ENCODE measurements at regions not wholly inside any gene's neighbourhood (a gene's known extent, or its start where the extent isn't known, plus 50 kb on each side); places are given as distances from the start of the nearest gene placed in this dataset.

DNA sequence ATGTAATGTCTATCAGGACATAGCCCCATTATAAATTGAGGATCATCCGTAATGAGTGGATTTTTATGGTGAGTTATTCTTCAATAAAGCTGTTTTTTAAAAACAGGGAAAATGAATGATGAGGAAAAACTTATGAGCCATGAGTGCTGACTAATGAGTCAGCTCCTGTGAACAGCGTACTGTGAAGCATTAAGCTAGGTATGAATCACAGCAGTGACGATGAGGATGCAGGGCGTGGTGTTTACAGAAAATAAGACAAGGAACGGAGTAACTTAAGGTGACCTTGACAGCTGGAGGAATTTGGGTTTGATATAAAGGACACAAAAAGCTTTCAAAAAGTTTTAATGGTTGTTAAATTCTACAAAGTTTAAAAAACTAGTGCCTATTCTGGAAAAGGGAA, 96.3 kb downstream of the FOXF2 start:
- no peak for DNase-seq

DNA sequence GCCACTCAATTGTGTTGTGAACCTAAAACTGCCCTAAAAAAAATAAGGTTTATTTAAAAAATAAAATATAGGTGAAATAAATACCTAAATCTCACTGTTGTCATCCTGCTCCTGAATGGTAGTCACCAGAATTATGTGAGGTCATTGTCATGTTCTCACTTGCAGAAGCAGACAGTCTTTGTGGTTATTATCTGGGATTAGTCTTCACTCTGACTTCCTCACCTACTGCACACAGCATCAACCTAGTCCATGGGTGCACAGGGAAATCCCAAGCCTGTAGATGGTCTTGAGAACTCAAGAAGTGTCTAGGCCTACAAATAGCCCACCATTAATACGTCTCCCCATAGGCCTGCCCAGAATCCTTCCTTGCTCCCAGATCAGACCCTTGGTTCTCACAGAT, 97.0 kb downstream of the FOXF2 start:
- DNase-seq = no peak

DNA sequence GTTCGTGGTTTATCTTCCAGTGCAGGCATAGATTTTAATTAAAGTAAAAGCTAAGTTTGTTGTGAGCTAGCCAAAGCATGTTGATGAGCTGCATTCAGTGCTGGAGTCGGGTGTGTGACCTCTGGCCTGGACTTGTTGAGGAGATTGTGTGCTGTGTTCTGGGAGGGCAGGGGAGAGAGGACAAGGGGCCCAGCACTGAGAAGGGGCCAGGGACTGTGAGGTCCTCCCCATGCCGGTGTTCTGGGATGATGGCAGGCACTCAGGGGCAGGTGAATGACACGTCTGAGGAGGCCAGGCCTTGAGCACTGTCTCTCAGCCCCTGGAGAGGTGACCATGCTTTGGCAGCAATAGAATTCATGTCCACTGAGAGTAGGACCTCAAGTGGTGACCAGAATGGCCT, 97.9 kb downstream of the FOXF2 start:
- no peak for DNase-seq

DNA sequence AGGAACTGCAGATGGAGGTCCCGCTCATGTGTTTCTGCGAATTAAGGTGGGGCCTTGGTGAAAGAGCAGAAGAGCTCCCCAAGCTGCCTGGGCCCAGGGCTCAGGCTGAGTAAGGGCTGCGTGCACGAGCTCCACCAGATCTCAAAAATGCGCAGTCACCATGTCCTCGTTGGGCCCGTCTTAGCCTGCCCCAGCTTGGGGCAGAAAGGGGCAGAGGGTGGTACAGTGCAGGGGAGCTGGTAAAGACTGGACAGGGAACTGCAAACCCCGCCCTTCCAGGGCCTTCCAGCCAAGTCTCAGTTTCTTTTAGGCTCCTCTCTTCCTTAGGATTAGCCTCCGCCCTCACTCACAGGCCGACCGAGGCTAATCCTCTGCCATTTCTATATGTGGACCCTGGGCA, 101.6 kb downstream of the FOXF2 start:
- no peak for DNase-seq

DNA sequence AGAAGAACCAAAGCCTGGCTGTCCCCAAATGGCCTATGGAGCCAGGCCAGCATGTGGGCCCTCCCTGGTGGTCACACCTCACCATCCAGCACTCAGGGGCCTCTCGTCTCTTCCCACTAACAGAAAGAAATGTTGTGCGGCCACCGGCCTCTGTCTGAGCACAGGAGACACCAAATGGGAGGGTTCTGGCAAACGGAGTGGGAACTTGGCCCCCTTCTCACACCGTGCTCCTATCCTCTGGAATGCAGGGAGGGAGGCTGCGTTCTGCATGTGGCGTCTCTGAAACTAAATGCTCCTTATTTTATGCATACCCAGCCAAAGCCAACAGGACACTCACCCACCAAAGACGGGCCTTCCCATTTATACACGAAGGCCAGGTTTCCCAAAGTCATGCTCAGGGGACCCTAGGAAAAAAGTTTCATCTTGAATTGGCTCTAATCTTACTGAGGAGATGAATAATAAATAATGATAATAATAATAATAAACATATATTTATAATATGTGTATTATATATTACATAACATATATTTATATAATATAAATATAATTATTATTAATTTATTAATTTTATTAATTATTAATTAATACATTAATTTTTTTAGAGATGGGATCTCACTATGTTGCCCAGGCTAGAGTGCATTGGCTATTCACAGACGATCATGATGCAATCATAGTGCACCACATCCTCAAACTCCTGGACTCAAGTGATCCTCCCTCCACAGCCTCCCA, 102.4 kb downstream of the FOXF2 start:
- DNase-seq = no peak

DNA sequence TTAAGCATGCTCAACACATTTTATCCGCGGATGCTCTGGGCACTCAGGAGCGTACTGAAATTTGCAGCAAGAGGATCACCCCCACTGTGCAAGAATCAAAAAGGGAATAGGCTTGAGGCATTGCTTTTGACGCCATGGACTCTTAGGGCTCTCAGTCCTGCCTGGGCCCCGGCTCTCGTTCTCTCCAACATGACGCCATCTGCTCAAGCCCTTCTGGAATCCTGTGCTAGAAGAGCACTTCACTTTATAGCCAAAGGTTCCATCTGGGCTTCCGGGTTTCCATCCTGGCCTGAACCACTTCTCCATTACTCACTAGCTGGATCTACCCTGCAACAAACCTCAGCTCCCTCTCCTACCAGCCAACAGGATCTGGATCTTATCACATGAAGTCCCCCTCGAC, 105.3 kb downstream of the FOXF2 start:
- no peak for DNase-seq

DNA sequence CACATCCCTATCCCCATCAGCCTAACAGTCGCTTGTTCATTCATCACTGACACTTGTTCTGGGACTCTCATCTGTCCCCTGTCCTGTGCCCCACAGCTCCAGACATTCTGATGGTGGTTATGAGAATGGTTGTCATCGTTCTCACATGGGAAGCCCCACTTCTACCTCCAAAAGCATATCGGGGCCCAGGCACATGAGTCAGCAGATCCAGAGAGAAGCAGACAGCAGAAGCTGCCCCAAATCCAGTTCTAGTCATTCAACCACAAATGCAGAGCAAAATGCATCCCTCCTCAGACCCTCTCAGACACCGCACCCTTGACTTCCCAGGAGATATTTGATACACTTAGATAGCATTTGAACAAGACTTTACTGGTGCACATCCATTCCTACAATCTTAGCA, 106.0 kb downstream of the FOXF2 start:
- DNase-seq = no peak

DNA sequence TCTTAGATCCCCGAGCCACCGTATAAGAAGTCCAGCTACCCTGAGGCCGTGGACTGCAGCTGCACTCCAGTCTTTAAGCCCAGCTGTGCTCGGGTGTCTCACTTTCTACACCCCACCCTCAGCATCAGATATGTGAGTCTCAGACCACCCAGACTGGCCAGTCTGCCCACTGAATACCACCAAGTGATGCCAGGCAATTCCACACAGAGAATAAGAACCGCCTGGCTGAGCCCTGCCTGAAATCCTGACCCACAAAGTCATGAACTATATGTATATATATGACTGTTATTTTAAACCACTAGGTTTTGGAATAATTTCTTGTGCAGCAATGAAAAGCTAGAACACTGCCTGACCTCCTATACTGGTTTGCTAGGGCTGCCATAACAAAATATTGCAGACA, 106.7 kb downstream of the FOXF2 start:
- no peak for DNase-seq

DNA sequence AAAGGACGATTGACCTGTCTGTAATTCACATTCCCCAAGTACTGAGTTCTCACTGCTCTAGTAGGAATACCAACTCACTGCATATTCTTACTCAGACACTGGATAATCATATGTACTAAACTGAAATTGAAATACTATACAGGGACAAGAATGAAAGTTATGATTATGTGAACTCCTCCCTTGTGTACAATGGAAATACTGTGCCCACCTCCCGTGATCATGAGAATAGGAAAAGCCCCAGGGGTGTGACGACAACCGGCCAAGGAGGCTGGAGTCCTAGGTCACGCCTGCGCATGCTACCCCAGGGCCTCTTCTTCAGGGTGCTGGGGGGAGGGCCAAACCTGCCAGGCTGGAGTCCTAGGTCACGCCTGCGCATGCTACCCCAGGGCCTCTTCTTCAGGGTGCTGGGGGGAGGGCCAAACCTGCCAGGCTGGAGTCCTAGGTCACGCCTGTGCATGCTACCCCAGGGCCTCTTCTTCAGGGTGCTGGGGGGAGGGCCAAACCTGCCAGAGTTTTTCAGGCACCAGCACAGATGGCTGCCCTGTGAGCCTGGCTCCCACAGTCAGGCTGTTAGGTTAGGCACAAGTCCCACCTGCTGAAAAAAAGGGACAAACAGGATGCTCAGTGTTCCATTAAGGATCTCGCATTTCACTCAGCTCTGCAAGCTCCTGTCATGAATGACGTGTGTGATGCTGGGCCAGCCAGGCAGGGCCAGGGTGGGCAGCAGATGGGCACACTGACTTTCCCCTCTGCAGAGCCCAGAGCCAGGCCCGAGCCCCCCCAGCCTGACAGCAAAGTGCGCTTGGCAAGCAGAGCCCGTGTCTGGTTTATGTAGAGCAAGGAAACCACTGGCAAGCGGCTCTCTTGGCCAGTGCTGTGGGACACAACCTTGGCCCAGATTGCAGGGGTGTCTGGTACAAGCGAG, 107.7 kb downstream of the FOXF2 start:
- DNase-seq = no peak

DNA sequence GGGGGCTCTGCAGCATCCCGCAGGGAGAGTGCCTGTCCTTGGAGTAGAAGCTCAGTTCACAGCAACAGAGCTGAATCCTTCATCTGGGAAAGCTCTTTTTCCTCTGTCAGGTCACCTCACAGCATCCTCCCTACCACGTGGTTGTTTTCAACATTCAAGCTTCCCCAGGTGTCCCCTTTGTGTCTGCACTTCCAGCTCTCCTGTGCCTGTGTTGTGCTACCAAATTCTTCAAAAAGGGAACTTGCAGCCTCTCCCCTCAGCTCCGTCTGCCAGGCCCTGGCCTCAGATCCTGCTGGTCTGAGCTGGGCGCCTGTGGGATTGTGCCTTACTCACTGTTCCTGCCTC, 108.4 kb downstream of the FOXF2 start:
- no peak for DNase-seq

DNA sequence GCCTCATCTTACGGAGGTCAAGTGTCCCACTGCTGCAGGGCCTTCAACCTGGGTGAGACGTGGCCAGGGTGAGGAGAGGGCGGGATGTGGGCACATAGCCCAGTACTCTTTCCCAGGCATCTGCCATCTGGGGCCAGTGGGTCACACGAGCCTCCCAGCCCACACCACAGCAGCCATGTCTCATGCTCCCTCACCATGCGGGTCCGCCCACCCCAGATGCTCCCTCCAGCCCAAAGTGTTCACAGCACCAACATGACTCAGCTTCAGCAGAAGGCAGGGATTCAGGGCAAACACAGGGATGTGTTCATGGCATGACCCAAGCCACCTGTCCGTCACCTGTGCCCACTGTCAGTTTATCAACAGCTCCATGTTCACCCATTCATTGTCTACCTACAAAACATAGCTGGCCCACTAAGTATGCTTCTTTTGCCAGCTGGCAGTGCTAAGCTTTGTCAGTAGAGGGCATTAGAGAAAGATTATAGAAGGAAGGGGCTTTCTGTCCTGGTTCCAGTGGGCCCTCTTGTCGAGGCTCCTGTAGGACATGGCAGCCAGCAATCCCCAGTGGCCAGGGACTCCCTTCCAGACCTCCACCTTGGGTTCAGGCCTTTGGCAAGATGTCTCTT, 109.2 kb downstream of the FOXF2 start:
- DNase-seq = no peak

DNA sequence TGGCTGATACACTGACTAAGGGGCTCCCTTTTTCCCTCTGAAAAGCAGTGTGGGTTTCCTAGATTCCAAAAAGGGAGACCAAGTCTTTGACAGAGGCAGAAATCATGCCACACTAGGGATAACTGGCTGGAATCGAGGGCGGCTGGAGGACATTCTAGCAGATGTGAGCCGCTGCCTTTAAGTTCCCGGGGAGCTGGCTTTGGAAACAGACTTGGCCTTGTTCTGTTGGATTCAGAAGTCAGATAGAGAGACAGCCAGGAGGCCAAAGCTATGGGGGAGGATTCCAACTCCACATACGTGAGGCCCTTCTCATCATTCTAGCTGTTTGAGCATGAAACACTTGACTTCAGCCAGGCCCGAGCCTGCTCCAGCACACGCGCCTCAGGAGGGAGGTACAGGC, 109.9 kb upstream of the FOXC1 start:
- DNase-seq = no peak

DNA sequence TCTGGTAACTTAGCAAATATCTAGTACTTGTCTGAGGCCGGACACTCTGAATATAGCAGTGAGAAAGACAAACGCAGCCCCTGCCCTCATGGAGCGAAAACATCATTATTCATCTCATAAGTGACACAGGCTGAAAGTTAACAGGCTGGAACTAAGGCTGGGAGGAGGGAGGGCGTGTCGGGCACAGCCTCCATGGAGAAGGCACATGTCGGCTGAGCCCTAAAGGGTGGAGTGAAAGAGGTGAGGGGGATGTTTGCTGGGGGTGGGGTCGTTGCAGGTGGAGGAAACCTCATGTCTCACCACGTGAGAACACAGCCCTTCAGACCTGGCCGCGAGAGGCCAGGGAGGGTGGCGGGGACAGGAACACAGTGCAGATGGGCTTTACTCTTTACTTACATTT, 108.8 kb upstream of the FOXC1 start:
- DNase-seq = no peak

- no peak for DNase-seq
These were observed 107.7 kb upstream of the FOXC1 start for GRCh38 chr6:1502041-1502440.

DNA sequence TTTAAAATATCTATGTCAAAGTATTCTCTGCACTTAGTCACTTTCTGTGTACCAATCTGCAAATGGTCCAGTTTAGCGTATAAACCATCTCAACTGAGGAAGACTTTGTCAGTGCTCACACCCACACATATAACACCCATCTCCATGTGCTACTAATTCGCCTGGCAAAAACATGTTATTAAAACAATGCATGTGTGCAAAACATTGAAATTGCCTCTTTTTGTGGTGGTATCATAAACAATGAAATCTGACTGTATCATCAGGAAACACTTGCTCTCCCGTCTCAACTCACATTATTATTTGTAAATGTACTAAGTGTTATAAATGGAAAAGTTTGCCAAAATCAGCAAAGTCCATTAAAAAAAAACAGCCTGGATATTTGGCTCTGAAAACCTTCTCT, 105.9 kb upstream of the FOXC1 start:
- DNase-seq = no peak

DNA sequence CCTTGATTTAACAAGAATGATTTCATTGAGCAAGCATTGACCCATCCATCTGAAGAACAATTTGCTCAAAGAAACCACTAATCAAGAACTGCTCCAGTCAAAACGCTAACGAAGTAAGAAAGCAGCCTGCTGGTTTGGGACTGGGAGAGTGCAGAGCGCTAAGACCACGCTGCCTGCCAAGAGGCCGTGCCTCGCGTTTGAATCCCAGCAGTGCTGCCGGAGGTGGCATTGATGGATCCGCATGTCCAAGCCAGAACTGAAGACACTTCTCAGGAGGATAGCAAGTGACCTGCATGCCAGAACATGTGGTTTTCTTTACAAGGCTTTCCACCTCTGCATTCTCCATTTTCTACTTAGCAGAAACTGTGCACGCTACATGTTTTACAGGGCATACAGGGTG, 105.2 kb upstream of the FOXC1 start:
- no peak for DNase-seq

GRCh38 chr6:1507251-1507650, 102.5 kb upstream of the FOXC1 start:
- no peak for DNase-seq

DNA sequence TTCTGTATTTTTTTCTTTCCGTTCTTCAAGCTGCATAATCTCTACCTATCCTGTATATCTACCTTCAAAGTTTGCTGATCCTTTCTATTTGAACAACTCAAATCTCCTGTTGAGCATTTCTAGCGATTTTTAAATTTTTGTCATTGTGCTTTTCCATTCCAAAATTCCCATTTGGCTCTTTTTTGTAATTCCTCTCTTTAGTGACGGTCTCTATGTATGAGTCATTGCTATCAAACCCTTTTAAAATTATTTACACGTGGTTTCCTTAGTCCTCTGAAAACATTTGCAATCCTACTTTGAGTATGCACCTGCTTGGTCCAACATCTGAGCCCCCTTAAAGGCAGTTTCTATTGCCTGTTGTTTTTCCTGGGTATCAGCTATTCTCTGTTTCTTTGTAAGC, 100.5 kb upstream of the FOXC1 start:
- no peak for DNase-seq

GRCh38 chr6:1510239-1510638, 99.5 kb upstream of the FOXC1 start:
- DNase-seq = no peak

DNA sequence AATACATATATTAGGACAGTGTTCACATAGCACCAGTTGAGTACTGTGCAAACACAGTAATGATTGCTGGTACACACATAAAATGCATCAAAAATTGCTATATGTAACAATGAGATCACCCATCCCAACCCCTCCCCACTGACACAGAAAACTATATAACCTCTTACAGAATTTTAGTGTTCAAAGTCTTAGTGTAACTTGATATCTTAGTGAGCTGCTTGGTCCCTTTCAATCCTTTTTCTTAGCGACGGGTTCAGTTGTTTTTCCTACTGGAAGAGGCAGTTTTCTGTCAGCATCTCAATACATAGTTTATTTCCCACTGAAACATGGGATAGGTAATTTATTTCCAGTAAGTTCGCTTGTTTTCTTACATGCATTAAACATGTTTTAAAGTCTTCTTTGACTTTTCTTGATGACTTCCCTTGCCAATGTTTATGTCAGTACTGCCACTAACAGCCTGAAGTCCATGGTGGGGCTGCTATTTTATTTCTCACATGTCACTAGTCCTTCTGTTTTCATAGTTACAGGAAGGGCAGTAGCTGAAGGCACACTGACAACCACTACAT, 96.4 kb upstream of the FOXC1 start:
- no peak for DNase-seq

- DNase-seq = no peak
These were observed 95.6 kb upstream of the FOXC1 start for GRCh38 chr6:1514078-1514477.

GRCh38 chr6:1515280-1515679, 94.4 kb upstream of the FOXC1 start:
- no peak for DNase-seq

DNA sequence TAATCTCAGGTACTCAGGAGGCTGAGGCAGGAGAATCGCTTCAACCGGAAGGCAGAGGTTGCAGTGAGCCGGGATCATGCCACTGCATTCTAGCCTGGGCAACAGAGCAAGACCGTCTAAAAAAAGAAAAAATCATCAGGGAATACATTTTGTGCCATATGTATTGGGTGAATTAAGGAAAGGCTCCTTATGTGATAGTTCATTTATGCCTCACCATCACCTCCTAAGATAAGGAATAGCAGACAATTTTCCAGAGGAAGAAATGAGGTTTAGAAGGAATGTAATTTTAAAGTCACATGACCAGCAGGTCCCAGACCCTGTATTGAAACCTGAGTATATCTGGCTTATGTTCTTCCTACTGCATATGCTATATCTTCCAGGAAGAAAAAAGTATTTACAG, 93.9 kb upstream of the FOXC1 start:
- DNase-seq = no peak
